Muscle of arm (tissue), 1 donor: ENCODE measurements at regions not wholly inside any gene's neighbourhood (a gene's known extent, or its start where the extent isn't known, plus 50 kb on each side); places are given as distances from the start of the nearest gene placed in this dataset.
"Not testable (repeated sequence)": the region's sequence is repeated elsewhere in the genome, so short reads cannot be mapped to it uniquely, and the experiment has no call there.

Source experiments
- DNase-seq: peaks from one replicate; pipeline ENCODE4 v3.0.0-alpha.2; 2013

DNA sequence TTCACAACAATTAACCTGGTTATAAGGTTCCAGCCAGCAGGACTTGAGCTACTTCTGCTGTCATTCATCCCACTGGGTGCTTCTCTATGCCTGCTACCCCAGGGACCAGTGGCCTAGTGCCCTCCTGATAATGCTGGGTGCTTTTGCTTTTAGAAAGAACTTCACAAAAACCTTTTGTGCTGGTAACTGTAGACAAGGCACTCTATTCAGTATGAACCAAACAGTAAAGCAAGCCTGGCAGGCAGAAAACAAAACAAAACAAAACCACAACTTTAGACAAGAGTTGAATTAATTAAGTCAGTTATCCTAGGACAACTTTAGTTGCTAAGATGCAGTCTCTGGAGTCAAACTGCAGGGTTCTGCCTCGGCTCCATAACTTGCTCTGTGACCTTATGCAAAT, 61.9 kb upstream of the ADGRL2 start:
- no peak for DNase-seq

DNA sequence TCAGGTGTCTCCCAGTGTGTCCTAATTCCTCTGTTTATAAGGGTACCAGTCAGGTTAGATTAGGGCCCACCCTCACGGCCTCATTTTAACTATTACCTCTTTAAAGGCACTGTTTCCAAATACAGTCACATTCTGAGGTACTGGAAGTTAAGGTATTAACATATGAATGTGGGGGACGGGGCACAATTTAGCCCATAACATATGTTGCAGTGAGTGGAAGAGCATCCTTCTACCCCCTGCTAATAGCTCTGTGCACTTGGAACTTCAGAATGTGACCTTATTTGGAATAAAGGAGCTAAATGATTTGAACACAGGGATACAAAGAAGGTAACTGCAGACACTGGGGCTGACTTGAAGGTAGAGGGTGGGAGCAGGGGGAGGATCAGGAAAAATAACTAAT, 67.3 kb upstream of the ADGRL2 start:
- no peak for DNase-seq

- DNase-seq: no peak
These were observed 68.7 kb upstream of the ADGRL2 start for GRCh38 chr1:81731989-81732388.

DNA sequence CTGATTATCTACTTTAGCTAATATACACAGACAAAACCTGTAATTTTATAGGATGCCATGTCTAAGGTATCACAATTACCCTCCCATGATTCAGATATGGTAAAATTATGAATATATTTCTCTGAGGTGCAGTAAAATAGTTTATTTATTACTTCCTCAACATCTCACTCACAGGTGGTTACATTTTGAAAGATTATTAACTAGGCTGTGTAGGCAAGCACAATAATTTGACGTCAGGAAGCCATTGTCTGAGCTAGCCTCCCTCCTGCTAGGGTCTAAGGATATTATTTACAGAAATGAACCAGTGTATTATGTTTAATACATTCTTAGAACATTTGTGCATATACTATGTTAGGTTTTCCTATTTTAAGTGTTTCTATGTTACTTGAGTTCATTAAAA, 69.9 kb upstream of the ADGRL2 start:
- DNase-seq: no peak

GRCh38 chr1:81730299-81730698, 70.4 kb upstream of the ADGRL2 start:
- not testable (repeated sequence) for DNase-seq

GRCh38 chr1:81729818-81730217, 70.9 kb upstream of the ADGRL2 start:
- DNase-seq: no peak

DNA sequence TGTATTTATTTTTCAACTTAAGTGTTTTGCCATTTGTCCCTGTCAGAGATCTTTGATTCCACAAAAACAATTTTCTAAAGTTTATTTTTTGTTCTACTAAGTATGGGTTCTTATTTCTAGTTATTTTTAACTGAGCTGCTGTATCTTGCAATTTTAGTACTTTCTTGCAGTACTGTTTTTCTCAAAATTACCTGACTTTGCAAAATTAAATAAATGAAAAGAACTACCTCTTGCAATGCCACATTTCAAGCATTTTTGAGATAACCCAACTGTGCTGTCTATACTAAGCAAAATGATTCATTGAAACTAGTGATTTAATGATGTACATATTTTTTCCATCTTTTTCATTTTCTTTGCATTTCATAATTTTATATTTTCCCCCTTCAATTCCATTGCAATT, 71.5 kb upstream of the ADGRL2 start:
- DNase-seq: no peak

DNA sequence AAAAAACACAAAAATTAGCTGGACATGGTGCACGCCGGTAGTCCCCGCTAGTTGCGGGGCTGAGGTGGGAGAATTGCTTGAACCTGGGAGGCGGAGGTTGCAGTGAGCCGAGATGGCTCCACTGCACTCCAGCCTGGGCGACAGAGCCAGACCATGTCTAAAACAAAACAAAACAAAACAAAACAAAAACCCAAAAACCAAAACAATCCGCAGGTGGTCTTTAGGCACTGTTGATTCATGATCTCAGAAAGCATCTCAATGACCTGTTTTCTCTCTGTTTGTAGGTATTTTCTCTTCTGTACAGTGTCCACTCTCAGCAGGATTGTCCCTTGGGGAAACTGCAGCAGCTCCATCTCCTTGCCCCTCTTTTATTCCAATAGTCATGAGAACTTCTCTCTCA, 74.9 kb upstream of the ADGRL2 start:
- no peak for DNase-seq

GRCh38 chr1:81722631-81723328, 78.0 kb upstream of the ADGRL2 start:
- not testable (repeated sequence) for DNase-seq

- not testable (repeated sequence) for DNase-seq
These were observed 80.5 kb upstream of the ADGRL2 start for GRCh38 chr1:81720256-81720655.

DNA sequence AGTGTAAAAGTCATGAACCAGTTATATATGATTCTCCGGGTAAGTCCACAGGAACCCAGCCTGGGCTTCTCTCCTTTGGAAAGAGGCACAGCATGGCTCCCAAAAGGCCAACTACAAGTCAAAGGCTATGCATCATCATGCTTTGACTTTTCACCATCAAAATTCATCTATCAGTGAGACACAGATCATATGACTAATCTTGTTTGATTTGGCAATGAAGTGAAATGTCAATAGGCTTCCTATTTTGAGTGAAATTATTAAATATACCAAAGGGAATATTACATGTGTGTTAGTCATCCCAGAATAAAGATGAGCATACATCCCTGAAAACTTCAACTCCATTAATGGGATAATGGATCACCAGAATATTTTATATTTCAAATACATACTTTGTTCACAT, 83.5 kb upstream of the ADGRL2 start:
- no peak for DNase-seq

DNA sequence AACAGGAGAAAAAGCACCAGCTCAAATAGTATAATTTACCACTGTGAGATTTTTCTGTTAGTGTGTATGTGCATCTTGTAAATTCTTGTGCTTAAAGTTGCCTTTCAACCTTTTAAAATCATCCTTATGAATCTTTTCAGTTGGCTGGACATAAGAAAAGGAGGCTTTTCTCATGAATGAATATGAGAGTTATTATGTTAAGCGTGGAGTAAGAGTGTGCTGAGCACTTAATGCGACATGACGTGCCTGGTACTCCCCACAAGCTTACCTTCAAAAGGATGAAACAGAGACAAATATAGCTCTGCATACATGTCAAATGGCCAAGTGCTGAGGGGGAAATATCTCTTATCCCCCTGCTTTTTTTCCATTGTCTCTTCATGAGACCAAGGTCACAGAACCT, 85.3 kb upstream of the ADGRL2 start:
- no peak for DNase-seq

DNA sequence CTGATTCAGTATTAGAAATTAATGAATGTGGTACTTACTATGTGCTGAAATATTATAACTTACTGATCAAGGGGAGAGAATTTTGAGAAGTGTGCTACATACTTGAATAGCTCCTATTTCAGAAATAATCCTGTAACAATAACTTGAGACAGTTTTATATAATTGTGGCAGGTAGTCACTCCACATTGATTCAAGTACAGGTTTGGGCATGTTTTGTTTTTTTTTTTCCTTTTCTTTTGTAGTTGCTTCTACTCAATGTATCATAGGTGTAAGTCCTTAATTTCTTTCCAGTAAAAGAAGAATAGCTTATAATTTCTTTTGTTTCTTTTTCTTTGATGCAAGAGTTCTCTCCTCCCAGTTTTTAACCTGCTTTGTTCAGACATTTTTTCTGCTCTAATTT, 86.1 kb upstream of the ADGRL2 start:
- no peak for DNase-seq

- no peak for DNase-seq
These were observed 88.3 kb upstream of the ADGRL2 start for GRCh38 chr1:81712425-81712824.

DNA sequence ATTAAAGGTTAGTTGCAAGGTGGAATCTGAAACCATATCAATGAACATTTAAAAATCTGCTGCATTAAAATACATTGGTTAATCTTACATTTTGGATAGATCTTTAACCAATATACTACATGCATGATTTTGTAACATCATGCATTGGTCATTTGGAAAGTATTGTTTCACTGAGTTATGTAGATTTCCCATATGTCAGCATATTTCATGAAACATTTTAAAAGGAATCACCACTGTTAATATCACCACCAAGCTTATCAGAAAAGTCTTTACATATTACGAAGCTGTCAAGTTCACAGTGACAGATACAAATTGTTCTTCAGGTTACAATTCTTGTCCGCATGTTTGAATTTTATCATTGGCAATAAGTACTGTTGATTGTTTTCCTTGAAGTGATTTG, 89.9 kb upstream of the ADGRL2 start:
- DNase-seq: no peak

DNA sequence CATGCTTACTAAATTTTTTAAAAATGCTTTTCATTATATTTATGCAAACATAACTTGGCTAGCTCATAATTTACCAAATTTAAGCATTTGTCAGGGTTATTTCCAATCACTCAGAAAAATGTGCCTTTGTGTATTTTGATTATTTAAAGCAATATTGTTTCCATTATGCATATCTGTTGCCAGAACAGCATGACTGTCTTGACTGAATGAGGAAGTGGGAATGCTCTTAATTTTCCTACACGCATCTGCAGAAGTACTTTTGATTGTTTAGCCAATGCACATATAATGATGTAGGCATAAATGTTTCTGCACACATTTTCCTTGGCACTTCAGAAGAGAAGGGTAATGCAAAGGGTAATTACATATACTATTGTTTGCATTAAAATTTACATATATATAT, 92.5 kb upstream of the ADGRL2 start:
- DNase-seq: no peak

- no peak for DNase-seq
These were observed 93.9 kb upstream of the ADGRL2 start for GRCh38 chr1:81706650-81707435.

- DNase-seq: no peak
These were observed 96.8 kb upstream of the ADGRL2 start for GRCh38 chr1:81703756-81704463.

- no peak for DNase-seq
These were observed 97.4 kb upstream of the ADGRL2 start for GRCh38 chr1:81703391-81703755.

- DNase-seq: no peak
These were observed 97.8 kb upstream of the ADGRL2 start for GRCh38 chr1:81702903-81703302.

DNA sequence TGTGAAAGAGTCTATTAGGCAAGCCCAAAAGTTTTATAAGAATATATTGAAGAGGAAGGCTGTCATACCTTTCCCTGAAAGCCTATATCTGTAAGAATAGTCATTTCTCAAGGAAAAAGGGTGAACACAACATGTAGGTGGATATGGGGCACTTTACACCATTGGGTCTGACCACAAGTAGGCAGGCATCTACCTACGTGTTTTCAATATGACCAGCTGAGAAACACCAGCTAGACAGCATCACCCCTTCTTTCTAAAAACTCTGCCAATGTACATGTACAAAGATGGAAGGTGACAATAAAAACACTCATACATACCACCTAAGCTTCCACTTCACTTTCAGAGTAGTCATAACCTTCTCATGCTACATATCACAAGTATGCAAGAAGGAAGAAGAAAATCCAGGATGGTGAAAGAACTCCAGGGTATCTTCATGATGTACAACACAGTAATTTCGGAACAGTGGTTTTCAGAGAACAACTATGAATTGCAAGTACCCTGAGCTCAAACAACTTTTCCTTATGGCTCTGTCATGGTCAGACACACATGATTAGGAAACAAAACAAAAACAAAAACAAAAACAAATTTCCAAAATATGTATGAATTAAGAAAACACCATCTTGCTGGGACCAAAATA, 98.5 kb upstream of the ADGRL2 start:
- DNase-seq: no peak

DNA sequence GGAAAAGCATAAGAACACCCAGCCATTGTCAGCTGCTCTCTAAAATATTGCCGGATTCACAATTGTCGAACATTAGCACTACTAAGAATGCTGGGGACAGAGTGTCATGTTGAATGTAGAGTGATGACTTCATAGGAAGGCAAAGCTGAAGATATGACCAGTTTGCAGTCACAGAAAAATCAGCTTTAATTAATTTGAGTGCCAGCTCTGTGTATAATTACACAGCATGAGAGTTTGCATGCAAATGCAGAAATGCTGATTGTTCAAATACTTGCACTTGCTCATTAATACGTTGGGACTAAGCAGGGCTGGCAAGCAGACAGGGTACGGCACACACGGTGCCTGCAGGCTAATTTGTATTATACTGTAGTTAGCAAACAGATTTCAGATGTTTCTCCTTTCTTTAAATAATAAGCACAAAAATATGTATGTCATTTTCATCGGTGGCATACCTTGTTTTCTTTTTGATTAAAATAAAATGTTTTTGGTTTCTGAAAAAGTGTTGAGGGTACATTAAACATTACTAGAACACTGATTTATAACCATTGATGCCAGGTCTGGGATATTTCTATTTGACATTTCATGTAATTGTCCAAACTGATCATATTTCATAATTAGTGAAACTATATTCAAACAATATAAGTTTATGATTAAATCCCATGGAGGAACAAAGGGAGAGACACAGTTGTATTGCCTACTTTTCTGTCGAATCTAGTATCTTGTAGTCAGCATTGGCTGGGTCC, 99.8 kb upstream of the ADGRL2 start:
- no peak for DNase-seq
